ENCODE measurements at regions not wholly inside any gene's neighbourhood (a gene's known extent, or its start where the extent isn't known, plus 50 kb on each side); places are given as distances from the start of the nearest gene placed in this dataset.

DNA sequence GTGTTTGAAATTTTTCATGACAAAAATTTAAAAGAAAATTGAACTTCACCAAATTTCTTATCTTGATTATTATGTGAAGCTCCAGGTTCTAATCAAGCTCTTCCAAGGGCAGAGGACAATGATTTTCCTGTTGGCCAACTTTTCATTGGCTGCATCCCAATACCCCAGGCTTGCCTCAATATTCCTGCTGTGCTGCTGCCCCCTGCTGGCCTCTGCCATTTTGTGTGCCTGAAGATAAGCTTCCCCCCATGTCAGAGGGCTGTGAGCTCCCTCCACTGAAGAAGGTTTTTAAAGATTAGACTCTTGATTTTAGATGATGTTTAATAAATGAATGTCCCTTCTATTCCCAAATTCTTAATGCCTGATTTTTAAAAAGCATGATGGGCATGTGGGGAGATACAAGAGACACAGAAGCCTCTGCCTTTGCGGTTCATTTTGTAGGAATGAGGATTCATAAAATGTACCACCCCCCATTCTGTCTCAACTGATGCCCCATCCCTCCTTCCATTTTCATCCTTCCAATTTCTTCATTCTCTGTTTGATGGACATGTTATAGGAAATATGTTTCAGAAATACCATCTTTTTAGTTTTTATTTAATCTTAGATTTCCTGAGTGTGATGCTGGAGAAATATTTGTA lies 76.7 kb upstream of the RGS6 start:
- H3K4me1 ChIP-seq (ENCODE audit: control insufficient read depth in 4 of 4, insufficient read depth in 4 of 4, low read length in 3 of 4), result no peaks in the 10 kb centered on the region
- TF ChIP-seq, protein P1, sequence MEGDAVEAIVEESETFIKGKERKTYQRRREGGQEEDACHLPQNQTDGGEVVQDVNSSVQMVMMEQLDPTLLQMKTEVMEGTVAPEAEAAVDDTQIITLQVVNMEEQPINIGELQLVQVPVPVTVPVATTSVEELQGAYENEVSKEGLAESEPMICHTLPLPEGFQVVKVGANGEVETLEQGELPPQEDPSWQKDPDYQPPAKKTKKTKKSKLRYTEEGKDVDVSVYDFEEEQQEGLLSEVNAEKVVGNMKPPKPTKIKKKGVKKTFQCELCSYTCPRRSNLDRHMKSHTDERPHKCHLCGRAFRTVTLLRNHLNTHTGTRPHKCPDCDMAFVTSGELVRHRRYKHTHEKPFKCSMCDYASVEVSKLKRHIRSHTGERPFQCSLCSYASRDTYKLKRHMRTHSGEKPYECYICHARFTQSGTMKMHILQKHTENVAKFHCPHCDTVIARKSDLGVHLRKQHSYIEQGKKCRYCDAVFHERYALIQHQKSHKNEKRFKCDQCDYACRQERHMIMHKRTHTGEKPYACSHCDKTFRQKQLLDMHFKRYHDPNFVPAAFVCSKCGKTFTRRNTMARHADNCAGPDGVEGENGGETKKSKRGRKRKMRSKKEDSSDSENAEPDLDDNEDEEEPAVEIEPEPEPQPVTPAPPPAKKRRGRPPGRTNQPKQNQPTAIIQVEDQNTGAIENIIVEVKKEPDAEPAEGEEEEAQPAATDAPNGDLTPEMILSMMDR (IDR thresholded peaks at IDR 0.05; ENCODE audit: low read depth, low read length, missing input control), result peak; percentile 46
- TF ChIP-seq EGR1 (IDR thresholded peaks at IDR 0.05; ENCODE audit: low read depth in 2 of 2), result no peak
- TF ChIP-seq FOXA1 (IDR thresholded peaks at IDR 0.05), result no peak
- TF ChIP-seq HNF4A (conservative IDR thresholded peaks at IDR 0.05), result no peak
- peak; percentile 71 to 83 for TF ChIP-seq RAD21 (IDR thresholded peaks at IDR 0.05)
- H3K27ac ChIP-seq (ENCODE audit: low read depth in 1 of 2, low read length in 2 of 2), result no peak overlapping the region
- H3K4me3 ChIP-seq (ENCODE audit: low read depth in 1 of 3, low read length in 3 of 3), result no peak overlapping the region
- H3K27me3 ChIP-seq (ENCODE audit: control insufficient read depth in 4 of 4, insufficient read depth in 4 of 4, low read length in 3 of 4), result peaks cover 0 to 4% (median 0%) of the 10 kb centered on the region in 4 donors
- H3K36me3 ChIP-seq (ENCODE audit: control insufficient read depth in 4 of 4, insufficient read depth in 3 of 4, low read depth in 1 of 4, low read length in 3 of 4), result no peaks in the 10 kb centered on the region
- no peaks in the 10 kb centered on the region for H3K9me3 ChIP-seq (ENCODE audit: control insufficient read depth in 4 of 4, low read length in 3 of 4)
- no peak overlapping the region for H3K9ac ChIP-seq (ENCODE audit: low read depth in 1 of 2, low read length in 2 of 2)
- peak; percentile 69 for DNase-seq (ENCODE audit: low spot score)
- WGBS, result 95% methylated on average over 1 of the region's 1 CpG

DNA sequence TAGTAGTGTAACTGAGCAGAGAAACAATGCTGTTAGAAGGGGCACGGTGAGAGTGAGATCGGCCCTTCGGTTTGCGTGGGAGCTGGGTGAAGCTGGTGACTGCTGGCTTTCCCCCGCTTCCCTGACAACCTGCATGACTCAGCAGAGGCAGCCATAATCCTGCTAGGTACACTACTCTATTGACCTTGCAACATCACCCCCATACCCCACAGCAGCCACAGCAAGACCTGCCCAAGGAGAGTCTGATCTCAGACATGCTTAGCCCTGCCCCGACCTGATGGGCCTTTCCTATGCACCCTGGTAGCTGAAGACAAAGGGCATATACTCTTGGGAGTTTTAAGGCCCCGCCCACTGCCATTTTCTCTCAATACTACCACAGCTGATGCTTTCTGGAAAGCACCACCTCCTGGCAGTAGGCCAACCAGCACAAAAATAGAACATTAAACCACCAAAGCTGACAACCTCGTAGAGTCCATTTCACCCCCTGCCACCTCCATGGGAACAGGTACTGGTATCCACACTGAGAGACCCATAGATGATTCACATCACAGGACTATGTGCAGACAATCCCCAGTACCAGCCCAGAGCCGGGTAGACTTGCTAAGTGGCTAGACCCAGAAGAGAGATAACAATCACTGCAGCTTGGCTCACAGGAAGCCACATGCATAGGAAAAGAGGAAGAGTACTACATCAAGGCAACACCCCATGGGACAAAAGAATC lies 75.9 kb upstream of the RGS6 start:
- H3K4me3 ChIP-seq (ENCODE audit: low read depth in 1 of 3, low read length in 3 of 3), result no peak overlapping the region
- WGBS, result 75% methylated on average over 9 of the region's 9 CpGs
- H3K9me3 ChIP-seq (ENCODE audit: control insufficient read depth in 4 of 4, low read length in 3 of 4), result no peaks in the 10 kb centered on the region
- no peak overlapping the region for H3K27ac ChIP-seq (ENCODE audit: low read depth in 1 of 2, low read length in 2 of 2)
- no peak overlapping the region for H3K9ac ChIP-seq (ENCODE audit: low read depth in 1 of 2, low read length in 2 of 2)
- H3K36me3 ChIP-seq (ENCODE audit: control insufficient read depth in 4 of 4, insufficient read depth in 3 of 4, low read depth in 1 of 4, low read length in 3 of 4), result no peaks in the 10 kb centered on the region
- no peak for DNase-seq (ENCODE audit: low spot score)
- TF ChIP-seq TAF1 (conservative IDR thresholded peaks at IDR 0.05) (no peak), FOXA1 (IDR thresholded peaks at IDR 0.05) (no peak), JUND (IDR thresholded peaks at IDR 0.05) (no peak), HNF4A (conservative IDR thresholded peaks at IDR 0.05) (no peak), GABPA (IDR thresholded peaks at IDR 0.05 in 1 of 2, conservative IDR thresholded peaks at IDR 0.05 in 1 of 2) (no peak), SP1 (IDR thresholded peaks at IDR 0.05) (no peak), FOXA2 (IDR thresholded peaks at IDR 0.05) (no peak), YY1 (IDR thresholded peaks at IDR 0.05) (no peak), HNF4G (IDR thresholded peaks at IDR 0.05) (no peak), NR2F2 (IDR thresholded peaks at IDR 0.05) (no peak), EGR1 (IDR thresholded peaks at IDR 0.05; ENCODE audit: low read depth in 2 of 2) (no peak), RAD21 (IDR thresholded peaks at IDR 0.05) (no peak)
- TF ChIP-seq, protein P2, sequence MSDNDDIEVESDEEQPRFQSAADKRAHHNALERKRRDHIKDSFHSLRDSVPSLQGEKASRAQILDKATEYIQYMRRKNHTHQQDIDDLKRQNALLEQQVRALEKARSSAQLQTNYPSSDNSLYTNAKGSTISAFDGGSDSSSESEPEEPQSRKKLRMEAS (IDR thresholded peaks at IDR 0.05), result no peak
- TF ChIP-seq, protein P3, sequence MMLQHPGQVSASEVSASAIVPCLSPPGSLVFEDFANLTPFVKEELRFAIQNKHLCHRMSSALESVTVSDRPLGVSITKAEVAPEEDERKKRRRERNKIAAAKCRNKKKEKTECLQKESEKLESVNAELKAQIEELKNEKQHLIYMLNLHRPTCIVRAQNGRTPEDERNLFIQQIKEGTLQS (IDR thresholded peaks at IDR 0.05), result no peak
- TF ChIP-seq, protein P4, sequence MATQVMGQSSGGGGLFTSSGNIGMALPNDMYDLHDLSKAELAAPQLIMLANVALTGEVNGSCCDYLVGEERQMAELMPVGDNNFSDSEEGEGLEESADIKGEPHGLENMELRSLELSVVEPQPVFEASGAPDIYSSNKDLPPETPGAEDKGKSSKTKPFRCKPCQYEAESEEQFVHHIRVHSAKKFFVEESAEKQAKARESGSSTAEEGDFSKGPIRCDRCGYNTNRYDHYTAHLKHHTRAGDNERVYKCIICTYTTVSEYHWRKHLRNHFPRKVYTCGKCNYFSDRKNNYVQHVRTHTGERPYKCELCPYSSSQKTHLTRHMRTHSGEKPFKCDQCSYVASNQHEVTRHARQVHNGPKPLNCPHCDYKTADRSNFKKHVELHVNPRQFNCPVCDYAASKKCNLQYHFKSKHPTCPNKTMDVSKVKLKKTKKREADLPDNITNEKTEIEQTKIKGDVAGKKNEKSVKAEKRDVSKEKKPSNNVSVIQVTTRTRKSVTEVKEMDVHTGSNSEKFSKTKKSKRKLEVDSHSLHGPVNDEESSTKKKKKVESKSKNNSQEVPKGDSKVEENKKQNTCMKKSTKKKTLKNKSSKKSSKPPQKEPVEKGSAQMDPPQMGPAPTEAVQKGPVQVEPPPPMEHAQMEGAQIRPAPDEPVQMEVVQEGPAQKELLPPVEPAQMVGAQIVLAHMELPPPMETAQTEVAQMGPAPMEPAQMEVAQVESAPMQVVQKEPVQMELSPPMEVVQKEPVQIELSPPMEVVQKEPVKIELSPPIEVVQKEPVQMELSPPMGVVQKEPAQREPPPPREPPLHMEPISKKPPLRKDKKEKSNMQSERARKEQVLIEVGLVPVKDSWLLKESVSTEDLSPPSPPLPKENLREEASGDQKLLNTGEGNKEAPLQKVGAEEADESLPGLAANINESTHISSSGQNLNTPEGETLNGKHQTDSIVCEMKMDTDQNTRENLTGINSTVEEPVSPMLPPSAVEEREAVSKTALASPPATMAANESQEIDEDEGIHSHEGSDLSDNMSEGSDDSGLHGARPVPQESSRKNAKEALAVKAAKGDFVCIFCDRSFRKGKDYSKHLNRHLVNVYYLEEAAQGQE (IDR thresholded peaks at IDR 0.05), result no peak
- TF ChIP-seq, protein P1 (IDR thresholded peaks at IDR 0.05; ENCODE audit: low read depth, low read length, missing input control), result no peak
- H3K27me3 ChIP-seq (ENCODE audit: control insufficient read depth in 4 of 4, insufficient read depth in 4 of 4, low read length in 3 of 4), result peaks cover 0 to 4% (median 0%) of the 10 kb centered on the region in 4 donors
- H3K4me1 ChIP-seq (ENCODE audit: control insufficient read depth in 4 of 4, insufficient read depth in 4 of 4, low read length in 3 of 4), result no peaks in the 10 kb centered on the region
